ENCODE measurements at regions not wholly inside any gene's neighbourhood (a gene's known extent, or its start where the extent isn't known, plus 50 kb on each side); places are given as distances from the start of the nearest gene placed in this dataset.

- no peak for TF ChIP-seq CTCF (conservative IDR thresholded peaks at IDR 0.05)
- TF ChIP-seq EZH2 (IDR thresholded peaks at IDR 0.05; ENCODE audit: low read depth): no peak
These were observed 53.9 kb upstream of the RCE1 start for GRCh38 chr11:66789097-66789890.
